Keratinocyte (primary cell): ENCODE measurements at regions not wholly inside any gene's neighbourhood (a gene's known extent, or its start where the extent isn't known, plus 50 kb on each side); places are given as distances from the start of the nearest gene placed in this dataset.

Source experiments
- DNase-seq: peaks from one replicate; pipeline ENCODE4 v3.0.0-alpha.2; 2011; ENCODE audit warnings: low read depth, missing footprints, low spot score
- FAIRE-seq: peaks from 2 replicates; lab custom pipeline; 2011; peaks lifted over from hg19 to GRCh38; lab: Jason Lieb, UNC
- H2AFZ ChIP-seq: 2 replicates; pipeline ENCODE4 v1.6.0; 2012; ENCODE audit warnings: low read length, control low read depth, inconsistent platforms; ENCODE audit not compliant: control insufficient read depth
- H3K27ac ChIP-seq: 2 replicates; pipeline ENCODE4 v1.5.1; 2011; ENCODE audit warnings: low read length; ENCODE audit not compliant: control insufficient read depth, insufficient read depth
- H3K27me3 ChIP-seq: 3 replicates; pipeline ENCODE4 v1.6.0; 2011; ENCODE audit warnings: low read length; ENCODE audit not compliant: control insufficient read depth, insufficient read depth; ENCODE audit errors: extremely low read depth
- H3K36me3 ChIP-seq, 2 experiments: 2 replicates in 1 of 2; 3 replicates in 1 of 2; pipeline ENCODE4 v1.5.1; 2011; ENCODE audit warnings: low read length in 2 of 2, mild to moderate bottlenecking in 1 of 2; ENCODE audit not compliant: control insufficient read depth in 2 of 2, insufficient read depth in 2 of 2; ENCODE audit errors: extremely low read depth in 1 of 2
- H3K4me1 ChIP-seq: 3 replicates; pipeline ENCODE4 v1.5.1; 2011; ENCODE audit warnings: low read length; ENCODE audit not compliant: control insufficient read depth, insufficient read depth; ENCODE audit errors: extremely low read depth
- H3K4me2 ChIP-seq: 3 replicates; pipeline ENCODE4 v1.6.0; 2011; ENCODE audit warnings: low read depth, low read length; ENCODE audit not compliant: control insufficient read depth, insufficient read depth; ENCODE audit errors: extremely low read depth
- H3K4me3 ChIP-seq, 3 experiments: fragments of 200-600 bp in 1 of 3; sonication (generic) in 1 of 3; 2 replicates in 2 of 3; 3 replicates in 1 of 3; pipeline ENCODE4 v1.5.1; 2011 to 2016; ENCODE audit warnings: low read length in 3 of 3, mild to moderate bottlenecking in 3 of 3, control low read depth in 2 of 3, inconsistent platforms in 1 of 3, low read depth in 1 of 3, mixed read lengths in 1 of 3, mixed run types in 1 of 3, moderate library complexity in 1 of 3; ENCODE audit not compliant: control insufficient read depth in 2 of 3, insufficient read depth in 2 of 3; ENCODE audit errors: extremely low read depth in 1 of 3
- H3K79me2 ChIP-seq: 2 replicates; pipeline ENCODE4 v1.6.0; 2012; ENCODE audit warnings: low read length; ENCODE audit not compliant: control insufficient read depth, insufficient read depth
- H3K9ac ChIP-seq: 3 replicates; pipeline ENCODE4 v1.6.0; 2011; ENCODE audit warnings: low read length; ENCODE audit not compliant: control insufficient read depth, insufficient read depth; ENCODE audit errors: extremely low read depth
- H3K9me1 ChIP-seq: 3 replicates; pipeline ENCODE4 v1.6.0; 2011; ENCODE audit warnings: low read length; ENCODE audit not compliant: control insufficient read depth, insufficient read depth; ENCODE audit errors: extremely low read depth
- H3K9me3 ChIP-seq: 2 replicates; pipeline ENCODE4 v1.5.1; 2012; ENCODE audit warnings: low read depth, low read length; ENCODE audit not compliant: control insufficient read depth
- H4K20me1 ChIP-seq: 3 replicates; pipeline ENCODE4 v1.6.0; 2011; ENCODE audit warnings: low read length; ENCODE audit not compliant: control insufficient read depth, insufficient read depth; ENCODE audit errors: extremely low read depth
- CTCF ChIP-seq, 3 experiments: IDR thresholded peaks in 1 of 3; conservative IDR thresholded peaks in 1 of 3; optimal IDR thresholded peaks in 1 of 3; 2 replicates in 2 of 3; 3 replicates in 1 of 3; pipeline versions ENCODE3 to v1.5.1; 2011; ENCODE audit warnings: low read length in 3 of 3, mild to moderate bottlenecking in 3 of 3, moderate library complexity in 2 of 3, control low read depth in 1 of 3, inconsistent platforms in 1 of 3; ENCODE audit not compliant: insufficient read depth in 2 of 3; ENCODE audit errors: extremely low read depth in 1 of 3
- EZH2 ChIP-seq: IDR thresholded peaks from one replicate; pipeline ENCODE4 v1.6.1; 2012; ENCODE audit warnings: inconsistent platforms, mild to moderate bottlenecking, low read length, moderate library complexity
- dilution Hi-C: fragments of 300-500 bp; cut with MboI; formaldehyde crosslinking; loops from one replicate; pipeline ENCODE4 v1.7.0; 2020; ENCODE audit warnings: low sequenced_read_pairs; ENCODE audit not compliant: extremely low pct_ligation_motif_present

- H3K79me2 ChIP-seq: no peaks in the 10 kb centered on the region
- H4K20me1 ChIP-seq: no peaks in the 10 kb centered on the region
- no peaks in the 10 kb centered on the region for H3K4me1 ChIP-seq
- H3K4me2 ChIP-seq: no peak overlapping the region
- DNase-seq: no peak
- no peak for FAIRE-seq
- H3K9ac ChIP-seq: no peak overlapping the region
- H3K27me3 ChIP-seq: no peaks in the 10 kb centered on the region
- no peak overlapping the region for H3K4me3 ChIP-seq
- no peaks in the 10 kb centered on the region for H3K36me3 ChIP-seq
- H3K27ac ChIP-seq: no peak overlapping the region
- H2AFZ ChIP-seq: no peak overlapping the region
- dilution Hi-C loops: no loop called here
- TF ChIP-seq CTCF (optimal IDR thresholded peaks at IDR 0.05 in 1 of 3, IDR thresholded peaks at IDR 0.05 in 1 of 3, conservative IDR thresholded peaks at IDR 0.05 in 1 of 3; ENCODE audit: extremely low read depth in 1 of 3, insufficient read depth in 2 of 3, low read length in 3 of 3) (no peak), EZH2 (no peak)
- H3K9me3 ChIP-seq: peaks cover 9% of the 10 kb centered on the region
- no peaks in the 10 kb centered on the region for H3K9me1 ChIP-seq
Measured at GRCh38 chr19:30115947-30116346, 173.9 kb downstream of the URI1 start.

- no peaks in the 10 kb centered on the region for H3K27me3 ChIP-seq
- no peaks in the 10 kb centered on the region for H3K4me1 ChIP-seq
- dilution Hi-C loops: no loop called here
- H3K4me3 ChIP-seq: no peak overlapping the region
- H3K9me1 ChIP-seq: no peaks in the 10 kb centered on the region
- no peak overlapping the region for H3K27ac ChIP-seq
- TF ChIP-seq EZH2 (no peak), CTCF (optimal IDR thresholded peaks at IDR 0.05 in 1 of 3, IDR thresholded peaks at IDR 0.05 in 1 of 3, conservative IDR thresholded peaks at IDR 0.05 in 1 of 3; ENCODE audit: extremely low read depth in 1 of 3, insufficient read depth in 2 of 3, low read length in 3 of 3) (no peak)
- no peaks in the 10 kb centered on the region for H3K36me3 ChIP-seq
- H2AFZ ChIP-seq: no peak overlapping the region
- no peaks in the 10 kb centered on the region for H4K20me1 ChIP-seq
- H3K9me3 ChIP-seq: peaks cover 8% of the 10 kb centered on the region
- H3K79me2 ChIP-seq: no peaks in the 10 kb centered on the region
- DNase-seq: no peak
- H3K4me2 ChIP-seq: no peak overlapping the region
- H3K9ac ChIP-seq: no peak overlapping the region
- no peak for FAIRE-seq
Measured at GRCh38 chr19:30116530-30116929, 174.5 kb downstream of the URI1 start.
